Endothelial cell (in vitro differentiated cells): ENCODE measurements at regions not wholly inside any gene's neighbourhood (a gene's known extent, or its start where the extent isn't known, plus 50 kb on each side); places are given as distances from the start of the nearest gene placed in this dataset.

Experiments
- DNase-seq: peaks from one replicate; pipeline ENCODE4 v3.0.0; 2021; ENCODE audit warnings: low spot score
- H3K27ac Mint-ChIP-seq: one replicate; pipeline ENCODE4 v1.8.0; 2021; ENCODE audit warnings: mixed read lengths, inconsistent platforms; ENCODE audit not compliant: unreplicated experiment
- H3K27me3 Mint-ChIP-seq: one replicate; pipeline ENCODE4 v1.8.0; 2021; ENCODE audit warnings: mild to moderate bottlenecking, moderate library complexity, mixed read lengths, inconsistent platforms; ENCODE audit not compliant: unreplicated experiment
- H3K36me3 Mint-ChIP-seq: one replicate; pipeline ENCODE4 v1.8.0; 2021; ENCODE audit warnings: mild to moderate bottlenecking, low read depth, mixed read lengths, inconsistent platforms; ENCODE audit not compliant: unreplicated experiment
- H3K4me1 Mint-ChIP-seq: one replicate; pipeline ENCODE4 v1.8.0; 2021; ENCODE audit warnings: mild to moderate bottlenecking, mixed read lengths, inconsistent platforms; ENCODE audit not compliant: unreplicated experiment
- H3K4me3 Mint-ChIP-seq: one replicate; pipeline ENCODE4 v1.8.0; 2021; ENCODE audit warnings: mild to moderate bottlenecking, mixed read lengths, inconsistent platforms; ENCODE audit not compliant: unreplicated experiment
- H3K9me3 Mint-ChIP-seq: one replicate; pipeline ENCODE4 v1.8.0; 2021; ENCODE audit warnings: mixed read lengths, inconsistent platforms; ENCODE audit not compliant: unreplicated experiment
- CTCF ChIP-seq: fragments of 200-600 bp; sonication (generic); IDR thresholded peaks from one replicate; pipeline ENCODE4 v1.5.0; 2021; ENCODE audit warnings: antibody characterized with exemption; ENCODE audit not compliant: unreplicated experiment

GRCh38 chr5:2284678-2285077, 402.0 kb upstream of the IRX4 start:
- H3K27ac Mint-ChIP-seq: no peak overlapping the region

GRCh38 chr5:2283481-2284045, 400.8 kb upstream of the IRX4 start:
- no peak overlapping the region for H3K27ac Mint-ChIP-seq
- H3K27me3 Mint-ChIP-seq: peaks cover 10% of the 10 kb centered on the region
- H3K36me3 Mint-ChIP-seq: peaks cover 11% of the 10 kb centered on the region
- no peak for TF ChIP-seq CTCF
- no peak for DNase-seq
- no peak overlapping the region for H3K4me3 Mint-ChIP-seq
- no peaks in the 10 kb centered on the region for H3K4me1 Mint-ChIP-seq
- peaks cover 22% of the 10 kb centered on the region for H3K9me3 Mint-ChIP-seq

More at GRCh38 chr5:2284678-2285077, 402.0 kb upstream of the IRX4 start:
- H3K27me3 Mint-ChIP-seq: peaks cover 13% of the 10 kb centered on the region
- TF ChIP-seq CTCF: no peak
- no peak overlapping the region for H3K4me3 Mint-ChIP-seq
- peaks cover 11% of the 10 kb centered on the region for H3K36me3 Mint-ChIP-seq
- no peak for DNase-seq
- peaks cover 22% of the 10 kb centered on the region for H3K9me3 Mint-ChIP-seq
- H3K4me1 Mint-ChIP-seq: no peaks in the 10 kb centered on the region

GRCh38 chr5:2282893-2283292, 400.2 kb upstream of the IRX4 start:
- Mint-ChIP-seq H3K36me3 (peaks cover 14% of the 10 kb centered on the region), H3K4me1 (no peaks in the 10 kb centered on the region), H3K27me3 (peaks cover 10% of the 10 kb centered on the region), H3K4me3 (no peak overlapping the region), H3K9me3 (peaks cover 23% of the 10 kb centered on the region), H3K27ac (no peak overlapping the region)
- no peak for TF ChIP-seq CTCF
- no peak for DNase-seq

GRCh38 chr5:2282034-2282690, 399.4 kb upstream of the IRX4 start:
- peaks cover 16% of the 10 kb centered on the region for H3K36me3 Mint-ChIP-seq
- H3K27me3 Mint-ChIP-seq: peaks cover 10% of the 10 kb centered on the region
- H3K4me1 Mint-ChIP-seq: no peaks in the 10 kb centered on the region
- peaks cover 26% of the 10 kb centered on the region for H3K9me3 Mint-ChIP-seq
- peak overlapping the region; percentile 42 for H3K4me3 Mint-ChIP-seq
- DNase-seq: no peak
- no peak overlapping the region for H3K27ac Mint-ChIP-seq
- no peak for TF ChIP-seq CTCF

- Mint-ChIP-seq H3K4me1 (no peaks in the 10 kb centered on the region), H3K9me3 (peaks cover 26% of the 10 kb centered on the region), H3K36me3 (peaks cover 16% of the 10 kb centered on the region), H3K27me3 (peaks cover 10% of the 10 kb centered on the region), H3K4me3 (no peak overlapping the region), H3K27ac (no peak overlapping the region)
- no peak for TF ChIP-seq CTCF
- DNase-seq: no peak
Measured at GRCh38 chr5:2281446-2281845, 398.7 kb upstream of the IRX4 start.
